ENCODE measurements at regions not wholly inside any gene's neighbourhood (a gene's known extent, or its start where the extent isn't known, plus 50 kb on each side); places are given as distances from the start of the nearest gene placed in this dataset.

GRCh38 chr13:80560609-80561008 lies 219.7 kb upstream of the SPRY2 start:
- Histone ChIP-seq H3K27me3 (ENCODE audit: control insufficient read depth, insufficient read depth, low read length) (no peaks in the 10 kb centered on the region), H3K4me1 (ENCODE audit: control insufficient read depth in 2 of 3, insufficient read depth in 2 of 3, low read depth in 1 of 3, low read length in 3 of 3) (peaks cover 0 to 2% (median 0%) of the 10 kb centered on the region in 3 donors), H3K36me3 (ENCODE audit: control insufficient read depth in 2 of 3, insufficient read depth in 3 of 3, low read length in 3 of 3) (no peaks in the 10 kb centered on the region), H3K9ac (ENCODE audit: low read length in 3 of 3) (no peak overlapping the region), H3K27ac (ENCODE audit: low read depth in 2 of 2, low read length in 2 of 2) (no peak overlapping the region), H3K9me3 (ENCODE audit: control insufficient read depth in 2 of 3, insufficient read depth in 1 of 3, low read length in 3 of 3) (no peaks in the 10 kb centered on the region), H3K4me3 (ENCODE audit: low read length in 3 of 3) (no peak overlapping the region)
- no peak for TF ChIP-seq CTCF (IDR thresholded peaks at IDR 0.05; ENCODE audit: borderline replicate concordance, extremely low read depth, insufficient read depth)
- intact Hi-C loops (cut with DNase I): no loop called here
- DNase-seq: no peak
- FAIRE-seq: no peak

GRCh38 chr13:80559944-80560343 lies 219.0 kb upstream of the SPRY2 start:
- intact Hi-C loops (cut with DNase I): no loop called here
- Histone ChIP-seq H3K9me3 (ENCODE audit: control insufficient read depth in 2 of 3, insufficient read depth in 1 of 3, low read length in 3 of 3) (no peaks in the 10 kb centered on the region), H3K9ac (ENCODE audit: low read length in 3 of 3) (no peak overlapping the region), H3K27ac (ENCODE audit: low read depth in 2 of 2, low read length in 2 of 2) (no peak overlapping the region), H3K36me3 (ENCODE audit: control insufficient read depth in 2 of 3, insufficient read depth in 3 of 3, low read length in 3 of 3) (no peaks in the 10 kb centered on the region), H3K4me1 (ENCODE audit: control insufficient read depth in 2 of 3, insufficient read depth in 2 of 3, low read depth in 1 of 3, low read length in 3 of 3) (peaks cover 0 to 2% (median 0%) of the 10 kb centered on the region in 3 donors), H3K4me3 (ENCODE audit: low read length in 3 of 3) (no peak overlapping the region), H3K27me3 (ENCODE audit: control insufficient read depth, insufficient read depth, low read length) (no peaks in the 10 kb centered on the region)
- no peak for FAIRE-seq
- no peak for DNase-seq
- no peak for TF ChIP-seq CTCF (IDR thresholded peaks at IDR 0.05; ENCODE audit: borderline replicate concordance, extremely low read depth, insufficient read depth)

GRCh38 chr13:80558074-80558473 lies 217.1 kb upstream of the SPRY2 start:
- H3K4me3 ChIP-seq (ENCODE audit: low read length in 3 of 3): peak overlapping the region in 1 of 3 donors; percentile 20
- H3K27ac ChIP-seq (ENCODE audit: low read depth in 2 of 2, low read length in 2 of 2): no peak overlapping the region
- intact Hi-C loops (cut with DNase I): no loop called here
- no peaks in the 10 kb centered on the region for H3K27me3 ChIP-seq (ENCODE audit: control insufficient read depth, insufficient read depth, low read length)
- no peaks in the 10 kb centered on the region for H3K9me3 ChIP-seq (ENCODE audit: control insufficient read depth in 2 of 3, insufficient read depth in 1 of 3, low read length in 3 of 3)
- no peaks in the 10 kb centered on the region for H3K4me1 ChIP-seq (ENCODE audit: control insufficient read depth in 2 of 3, insufficient read depth in 2 of 3, low read depth in 1 of 3, low read length in 3 of 3)
- DNase-seq: no peak
- no peak overlapping the region for H3K9ac ChIP-seq (ENCODE audit: low read length in 3 of 3)
- H3K36me3 ChIP-seq (ENCODE audit: control insufficient read depth in 2 of 3, insufficient read depth in 3 of 3, low read length in 3 of 3): no peaks in the 10 kb centered on the region
- peak; percentile 67 for FAIRE-seq
- no peak for TF ChIP-seq CTCF (IDR thresholded peaks at IDR 0.05; ENCODE audit: borderline replicate concordance, extremely low read depth, insufficient read depth)
